Left lobe of liver (tissue), 2 donors: ENCODE measurements at regions not wholly inside any gene's neighbourhood (a gene's known extent, or its start where the extent isn't known, plus 50 kb on each side); places are given as distances from the start of the nearest gene placed in this dataset.
A peak's percentile ranks its signal among the peaks of the same experiment; 100 is the strongest.
"Not testable (repeated sequence)": the region's sequence is repeated elsewhere in the genome, so short reads cannot be mapped to it uniquely, and the experiment has no call there.

Experiments used
- ATAC-seq: fragments of 200-7000 bp; cut with Tn5 transposase; one replicate; pipeline ENCODE4 v1.9.1; 2020; ENCODE audit warnings: mild to moderate bottlenecking, moderate library complexity
- DNase-seq: peaks from one replicate; pipeline ENCODE4 v3.0.0-alpha.2; 2020; ENCODE audit warnings: low spot score
- donor health status: DM: no; HTN: no; CAD: no; lungs with moderate emphysema.
- donor health status: DM: no; HTN: yes; CAD: no.

DNA sequence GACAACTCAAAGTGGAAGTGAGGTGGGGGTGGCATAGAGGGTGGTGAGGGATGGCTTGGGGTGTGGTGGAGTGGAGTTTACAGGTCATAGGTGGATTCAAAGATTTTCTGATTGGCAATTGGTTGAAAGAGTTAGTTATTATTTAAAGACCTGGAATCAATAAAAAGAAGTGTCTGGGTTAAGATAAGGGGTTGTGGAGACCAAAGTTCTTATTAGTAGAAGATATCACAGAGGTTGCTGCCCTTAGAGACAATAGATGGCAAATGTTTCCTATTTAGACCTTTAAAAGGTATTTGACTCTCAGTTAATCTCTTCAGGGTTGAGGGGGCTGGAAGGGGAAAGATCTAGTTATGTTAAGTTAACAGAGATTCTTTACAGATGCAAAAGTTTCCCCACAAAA, 412.3 kb upstream of the TBL1XR1 start:
- no peak for DNase-seq

DNA sequence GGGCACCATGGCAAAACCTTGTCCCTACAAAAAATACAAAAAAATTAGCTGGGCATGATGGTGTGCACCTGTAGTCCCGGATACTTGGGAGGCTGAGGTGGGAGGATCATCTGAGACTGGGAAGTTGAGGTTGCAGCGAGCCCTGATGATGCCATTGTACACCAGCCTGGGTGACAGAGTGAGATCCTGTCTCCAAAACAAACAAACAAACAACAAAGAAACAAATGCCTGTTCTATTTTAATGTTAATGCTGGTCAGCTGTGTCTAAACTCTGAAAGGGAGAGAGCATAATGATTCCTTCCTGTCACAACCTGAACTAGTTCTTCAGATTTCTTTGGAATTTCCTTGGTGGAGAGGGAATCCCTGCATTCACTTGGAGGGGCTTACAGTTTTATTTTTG, 413.0 kb upstream of the TBL1XR1 start:
- DNase-seq (no peak), ATAC-seq (no peak)

More for the DNA sequence above, 412.3 kb upstream of the TBL1XR1 start:
- ATAC-seq: peak; percentile 40

DNA sequence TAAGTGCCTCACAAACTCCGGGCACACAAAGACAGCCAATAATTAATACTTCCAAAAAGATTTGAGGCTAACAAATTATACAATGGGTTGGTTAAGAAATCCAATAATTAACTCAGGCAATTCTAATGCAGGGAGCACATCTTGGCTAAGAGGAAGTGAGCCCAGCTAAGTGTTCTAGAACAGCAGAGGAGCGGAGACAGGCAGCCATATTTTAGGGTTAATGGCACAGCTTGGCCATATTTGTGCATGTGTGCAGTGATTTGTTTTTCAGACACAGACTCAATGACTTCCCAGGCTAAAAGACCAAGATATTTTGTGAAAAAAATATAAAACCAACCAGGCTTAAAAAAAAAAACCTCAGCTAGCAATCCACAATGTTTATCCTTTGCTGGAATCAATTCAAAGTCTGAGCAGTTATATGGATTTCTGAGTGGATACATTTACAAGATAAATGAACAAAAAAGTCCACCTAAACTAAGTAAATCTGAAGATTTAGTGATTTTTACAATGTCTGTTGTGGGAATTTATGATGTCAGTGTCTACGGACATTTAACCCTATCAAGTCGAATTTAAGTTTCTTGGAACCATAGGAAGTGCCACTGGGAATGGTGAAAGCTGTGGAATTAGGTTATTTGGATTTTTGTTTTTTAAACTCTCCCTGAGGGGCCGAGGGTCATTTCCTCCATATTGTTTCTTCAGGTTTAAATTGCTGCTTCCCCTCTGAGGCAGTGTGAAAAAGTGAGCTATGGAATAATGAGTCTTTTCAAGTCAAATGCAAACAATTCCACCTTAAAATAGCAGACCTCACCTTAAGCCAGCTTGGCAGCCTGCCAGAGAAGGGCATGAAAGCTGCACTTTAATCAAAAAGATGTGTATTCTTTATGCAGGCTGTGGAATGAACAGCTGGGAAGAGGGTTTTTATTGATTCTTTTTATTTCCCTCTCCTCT, 413.7 kb upstream of the TBL1XR1 start:
- ATAC-seq (peak; percentile 8), DNase-seq (peak; percentile 70)

DNA sequence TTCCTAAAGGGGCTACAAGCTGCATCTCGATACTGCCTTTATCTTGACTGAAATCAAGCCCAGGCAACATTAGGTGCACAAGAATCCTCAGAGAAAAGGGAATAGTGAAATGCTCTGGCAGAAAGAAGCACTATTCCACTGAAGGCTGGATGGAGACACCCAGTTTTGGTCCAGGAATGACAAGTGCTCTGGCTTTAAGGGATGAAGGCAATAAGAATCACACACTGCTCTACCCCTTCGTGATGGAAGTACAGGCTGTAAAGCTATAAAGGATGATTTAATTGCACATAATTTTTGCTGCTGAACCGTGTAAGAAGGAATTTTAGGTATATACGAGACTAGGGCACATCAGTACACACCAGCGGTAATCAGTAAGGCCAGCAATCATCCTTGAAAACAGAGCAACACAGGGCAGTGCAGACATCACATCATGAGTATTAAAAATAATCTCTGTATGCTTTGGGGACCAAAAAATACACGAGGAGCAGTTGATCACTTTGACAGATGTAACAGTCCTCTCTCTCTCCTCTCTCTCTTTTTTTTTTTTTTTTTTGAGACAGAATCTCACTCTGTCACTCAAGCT, 414.6 kb upstream of the TBL1XR1 start:
- ATAC-seq: no peak
- DNase-seq: no peak

DNA sequence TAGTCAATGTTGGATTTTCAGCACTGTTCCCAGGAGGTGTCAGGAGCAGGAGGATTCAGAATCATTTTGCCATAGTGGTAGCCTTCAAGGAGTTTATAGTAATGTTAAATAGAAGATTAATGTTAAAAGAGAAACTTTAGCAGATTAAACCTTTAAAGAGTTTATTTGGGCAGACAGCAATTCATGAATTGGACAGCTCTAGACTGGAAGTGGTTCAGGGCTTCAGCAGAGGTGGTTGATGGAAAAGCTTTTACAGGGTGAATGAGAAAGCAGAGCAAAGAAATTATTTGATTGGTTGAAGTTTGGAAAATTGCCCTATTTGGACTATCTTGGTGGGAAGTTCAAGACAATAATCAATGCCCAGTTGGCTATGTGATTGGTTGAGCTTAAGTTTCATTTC, 416.6 kb upstream of the TBL1XR1 start:
- DNase-seq: no peak

DNA sequence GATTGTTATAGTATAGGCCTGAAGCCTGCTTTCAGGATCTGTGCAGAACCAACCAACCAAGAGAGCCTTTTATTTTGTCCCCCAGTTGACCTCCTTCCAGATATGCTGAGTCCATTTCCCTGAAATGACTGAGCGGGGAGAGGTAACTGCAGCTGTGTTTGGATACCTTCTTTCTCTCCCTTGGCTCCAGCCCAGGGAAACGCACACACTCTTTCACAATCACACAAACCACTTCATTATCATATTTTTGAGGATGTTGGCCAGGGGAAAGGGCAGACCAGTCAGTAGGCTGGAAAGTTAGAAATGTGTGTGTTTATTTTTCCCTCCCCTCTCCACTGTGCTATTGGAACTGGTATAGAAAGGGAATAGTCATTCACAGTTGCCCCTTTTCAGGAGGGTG, 417.7 kb upstream of the TBL1XR1 start:
- DNase-seq (peak; percentile 94), ATAC-seq (peak; percentile 91)

More for the DNA sequence above, 416.6 kb upstream of the TBL1XR1 start:
- no peak for ATAC-seq

DNA sequence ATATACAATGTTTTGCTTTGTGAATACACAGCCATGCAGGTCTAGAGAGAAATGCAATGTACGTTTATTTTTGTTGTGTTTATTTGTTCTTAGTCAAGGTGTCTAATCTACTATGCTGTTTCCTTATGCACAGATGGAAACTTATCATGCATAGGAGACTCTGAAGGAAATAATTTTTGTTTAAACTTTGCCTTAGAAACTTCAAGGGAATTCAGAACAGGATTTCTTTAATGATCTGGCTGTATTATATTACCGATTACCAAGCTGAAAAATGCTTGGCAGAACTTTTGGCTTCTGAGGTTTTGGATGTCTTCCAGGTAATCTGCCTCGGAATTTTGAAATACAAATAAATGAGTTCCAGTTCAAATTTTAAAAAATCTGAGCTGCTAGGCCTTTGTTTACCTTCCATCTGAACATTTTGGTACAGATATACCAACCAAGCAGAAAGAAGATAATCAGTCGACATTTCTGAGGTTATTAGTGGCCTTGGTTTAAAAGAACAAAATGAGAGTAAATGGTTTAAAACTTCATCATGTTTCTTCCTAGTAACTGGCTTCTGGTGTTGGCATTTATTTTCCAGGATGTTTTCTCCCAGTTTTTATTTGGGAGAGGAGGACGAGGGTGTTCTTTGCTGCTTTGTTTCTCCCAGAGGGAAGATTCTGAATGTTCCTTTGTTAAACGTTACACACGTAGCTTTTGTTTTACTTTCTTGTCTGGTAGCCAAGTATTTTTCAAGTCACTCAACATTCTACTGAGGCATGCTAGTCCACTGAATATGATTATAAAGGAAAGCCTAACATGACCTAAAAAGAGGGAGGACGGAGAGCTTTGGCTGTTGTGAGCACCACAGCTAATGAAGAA, 421.8 kb upstream of the TBL1XR1 start:
- peak; percentile 37 for ATAC-seq

DNA sequence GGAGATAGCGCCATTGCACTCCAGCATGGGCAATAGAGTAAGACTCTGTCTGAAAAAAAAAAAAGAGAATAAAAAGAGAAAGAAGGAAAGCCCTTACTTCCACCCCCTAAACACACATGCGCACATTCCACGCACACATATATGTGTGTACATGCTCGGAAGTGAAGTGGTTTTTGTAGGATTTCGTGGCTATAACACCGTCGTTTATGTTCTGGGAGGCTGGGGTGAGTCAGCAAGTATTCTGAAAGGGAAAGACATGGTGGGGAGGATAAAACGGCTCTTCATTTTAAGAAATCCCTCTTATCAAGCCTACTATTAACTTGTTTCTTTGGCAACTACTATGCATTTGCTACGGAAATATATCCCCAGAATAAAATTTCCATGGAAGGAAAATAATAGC, 422.8 kb upstream of the TBL1XR1 start:
- no peak for ATAC-seq
- DNase-seq: no peak

More for the DNA sequence above, 421.8 kb upstream of the TBL1XR1 start:
- no peak for DNase-seq

DNA sequence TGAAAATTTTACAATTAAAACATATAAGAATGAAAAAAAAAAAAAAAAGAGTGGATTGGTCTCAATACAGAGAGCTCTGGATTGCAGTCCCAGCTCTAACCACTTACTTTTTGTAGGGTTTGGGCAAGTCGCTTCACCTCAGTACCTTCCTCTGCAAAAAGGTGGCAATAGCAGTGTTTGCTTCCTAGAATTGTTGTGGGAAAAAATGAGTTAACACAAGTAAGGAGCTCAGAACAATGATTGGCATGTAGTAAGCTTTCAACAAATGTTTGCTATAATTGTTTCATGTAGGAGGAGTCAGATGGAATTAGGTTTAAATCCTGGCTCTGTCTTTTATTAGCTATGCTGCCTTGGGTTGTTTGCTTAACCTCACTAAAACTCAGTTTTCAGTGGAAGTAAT, 425.2 kb upstream of the TBL1XR1 start:
- ATAC-seq (no peak), DNase-seq (no peak)

DNA sequence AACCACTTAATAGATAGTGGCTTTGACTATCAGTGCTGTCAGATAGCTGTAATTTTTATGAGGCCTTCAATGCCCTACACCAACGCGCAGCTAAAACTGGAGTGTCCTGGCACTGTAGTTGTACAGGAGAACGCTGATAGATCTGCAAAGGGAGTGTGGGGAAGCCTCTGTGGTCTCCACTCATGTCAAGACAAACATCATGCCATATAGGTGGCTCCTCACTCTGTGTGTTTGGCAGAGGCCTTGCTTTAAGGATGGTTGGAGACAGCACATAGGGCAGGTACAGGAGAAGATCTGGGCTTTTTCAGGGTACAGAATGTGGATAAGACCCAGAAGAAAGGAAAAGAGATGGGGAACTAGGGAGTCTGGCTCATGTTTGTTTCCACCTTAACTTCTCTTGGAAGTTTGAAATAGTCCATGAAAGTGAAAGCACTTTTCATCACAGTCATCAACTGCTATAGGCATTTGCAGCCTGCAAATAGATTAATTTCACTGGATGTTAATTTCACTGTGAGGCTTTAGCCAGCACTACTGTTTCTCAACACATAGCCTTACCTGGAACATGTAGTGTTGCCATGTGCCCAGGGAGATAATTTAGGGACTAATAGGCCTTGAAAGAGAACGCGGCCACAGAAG, 425.8 kb upstream of the TBL1XR1 start:
- ATAC-seq: no peak
- no peak for DNase-seq

DNA sequence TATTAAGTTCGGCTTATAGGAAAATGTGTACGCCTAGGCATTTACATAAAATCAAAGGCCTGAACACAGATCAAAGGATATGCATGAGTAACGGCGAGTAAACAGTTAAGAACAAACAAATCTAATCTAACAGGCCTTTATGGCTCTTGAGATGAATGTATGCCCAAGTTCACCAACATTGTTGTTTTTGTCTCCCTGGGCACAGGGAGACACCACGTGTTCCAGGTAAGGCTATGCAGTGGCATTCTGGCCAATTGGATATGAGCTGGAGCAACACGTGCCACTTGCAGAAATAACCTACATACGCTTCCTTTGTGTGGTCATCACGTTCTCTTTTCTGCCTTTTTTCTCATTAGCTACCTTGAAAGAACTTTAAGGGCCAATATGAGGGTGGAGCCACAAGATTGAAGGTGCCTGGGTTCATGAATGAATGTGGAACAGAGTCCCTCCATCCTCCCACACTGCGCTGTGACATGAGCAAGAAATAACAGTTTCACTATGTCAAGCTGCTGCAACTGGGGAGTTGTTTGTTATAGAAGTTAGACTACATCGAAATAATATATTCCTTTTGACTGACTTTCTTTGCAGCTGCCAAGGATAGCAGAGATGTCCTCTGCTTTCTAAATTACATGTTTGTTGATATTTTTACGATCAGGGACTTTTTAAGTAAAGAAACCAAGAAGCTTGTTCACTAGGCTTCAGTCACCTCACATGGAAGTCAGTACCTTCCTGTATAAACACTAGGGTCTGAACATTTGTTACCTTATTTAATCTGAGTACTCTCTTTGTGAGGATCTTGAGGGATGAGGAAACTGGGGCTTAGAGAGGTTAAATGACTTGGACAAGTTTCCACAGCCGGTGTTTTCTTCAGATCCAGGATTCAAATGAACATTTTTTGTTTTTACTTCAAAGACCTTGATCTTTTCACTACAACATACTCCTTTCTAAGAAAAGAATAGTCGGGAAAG, 427.5 kb upstream of the TBL1XR1 start:
- ATAC-seq: no peak

DNA sequence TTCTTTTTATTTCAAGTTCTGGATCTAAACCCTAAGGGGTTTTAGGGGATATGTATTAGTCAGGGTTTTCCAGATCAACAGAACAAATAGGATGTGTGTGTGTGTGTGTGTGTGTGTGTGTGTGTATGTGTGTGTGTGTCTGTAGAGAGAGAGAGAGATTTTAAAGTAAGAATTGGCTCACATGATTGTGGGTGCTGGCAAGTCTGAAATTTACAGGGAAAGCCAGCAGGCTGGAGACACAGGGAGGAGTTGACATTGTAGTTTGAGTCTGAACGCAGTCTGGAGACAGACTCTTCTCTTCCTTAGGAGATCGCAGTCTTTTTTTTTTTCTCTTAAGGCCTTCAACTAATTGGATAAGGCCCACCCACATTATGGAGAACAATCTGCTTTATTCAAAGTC, 428.8 kb upstream of the TBL1XR1 start:
- ATAC-seq: no peak

More for the DNA sequence above, 427.5 kb upstream of the TBL1XR1 start:
- no peak for DNase-seq

DNA sequence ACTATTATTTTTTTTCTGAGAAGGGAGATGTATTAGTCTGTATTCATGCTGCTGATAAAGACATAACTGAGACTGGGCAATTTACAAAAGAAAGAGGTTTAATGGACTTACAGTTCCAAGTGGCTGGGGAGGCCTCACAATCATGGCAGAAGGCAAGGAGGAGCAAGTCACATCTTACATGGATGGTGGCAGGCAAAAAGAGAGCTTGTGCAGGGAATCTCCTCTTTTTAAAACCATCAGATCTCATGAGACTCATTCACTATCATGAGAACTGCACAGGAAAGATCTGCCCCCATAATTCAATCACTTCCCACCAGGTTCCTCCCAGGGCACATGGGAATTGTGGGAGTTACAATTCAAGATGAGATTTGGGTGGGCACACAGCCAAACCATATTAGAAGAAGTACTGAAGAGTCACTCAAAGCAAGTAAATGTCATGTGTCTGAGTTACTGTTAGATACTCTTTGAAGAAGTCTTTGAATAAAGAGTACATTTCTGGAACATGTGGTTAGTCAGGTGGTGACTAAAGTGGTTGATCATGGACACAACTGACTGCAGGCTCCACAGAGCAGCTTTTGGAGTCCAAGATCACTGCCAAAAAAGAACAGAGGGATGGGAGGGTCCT, 430.9 kb upstream of the TBL1XR1 start:
- not testable (repeated sequence) for DNase-seq, ATAC-seq

More for the DNA sequence above, 428.8 kb upstream of the TBL1XR1 start:
- DNase-seq: no peak

DNA sequence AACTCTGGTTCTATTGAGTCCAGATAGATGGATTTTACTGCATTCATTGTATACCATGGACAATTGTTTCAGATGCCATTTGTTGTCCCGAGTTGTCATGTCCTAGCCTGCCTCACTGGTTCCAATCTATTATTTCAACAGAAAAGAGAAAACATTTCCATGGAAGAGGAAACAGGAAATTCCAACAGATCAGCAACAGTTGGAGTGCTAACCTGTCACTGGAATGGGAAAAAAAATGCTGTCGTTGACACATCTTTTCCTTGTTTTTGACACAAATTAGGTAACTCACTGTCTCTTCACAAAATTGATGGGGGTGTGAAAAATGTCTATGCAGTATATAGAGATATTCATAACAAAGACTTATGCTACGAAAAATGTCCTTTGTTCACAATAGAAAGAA, 432.0 kb upstream of the TBL1XR1 start:
- ATAC-seq (no peak), DNase-seq (no peak)

DNA sequence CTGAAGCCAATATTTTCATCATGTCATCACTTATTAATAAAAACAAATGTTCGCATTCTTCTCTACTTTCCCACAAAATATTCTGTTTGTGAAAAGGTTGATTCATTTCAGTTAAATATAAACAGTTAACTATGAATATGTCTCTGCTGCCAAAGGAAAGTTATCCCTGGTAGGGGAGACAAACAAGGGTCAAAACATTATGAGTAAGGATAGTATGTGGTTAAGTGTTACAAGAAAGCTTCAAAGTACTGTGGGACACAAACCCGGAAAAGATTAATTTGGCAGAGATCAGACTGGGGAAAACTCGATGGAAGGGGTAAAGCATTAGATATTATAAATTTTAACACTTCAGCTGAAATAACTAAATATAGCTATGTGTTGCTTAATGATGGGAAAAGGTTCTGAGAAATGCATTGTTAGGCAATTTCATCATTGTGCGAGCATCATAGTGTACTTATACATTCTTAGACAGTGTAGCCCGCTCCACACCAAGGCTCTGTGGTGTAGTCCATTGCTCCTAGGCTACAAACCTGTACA, 436.5 kb upstream of the TBL1XR1 start:
- no peak for DNase-seq
- no peak for ATAC-seq

DNA sequence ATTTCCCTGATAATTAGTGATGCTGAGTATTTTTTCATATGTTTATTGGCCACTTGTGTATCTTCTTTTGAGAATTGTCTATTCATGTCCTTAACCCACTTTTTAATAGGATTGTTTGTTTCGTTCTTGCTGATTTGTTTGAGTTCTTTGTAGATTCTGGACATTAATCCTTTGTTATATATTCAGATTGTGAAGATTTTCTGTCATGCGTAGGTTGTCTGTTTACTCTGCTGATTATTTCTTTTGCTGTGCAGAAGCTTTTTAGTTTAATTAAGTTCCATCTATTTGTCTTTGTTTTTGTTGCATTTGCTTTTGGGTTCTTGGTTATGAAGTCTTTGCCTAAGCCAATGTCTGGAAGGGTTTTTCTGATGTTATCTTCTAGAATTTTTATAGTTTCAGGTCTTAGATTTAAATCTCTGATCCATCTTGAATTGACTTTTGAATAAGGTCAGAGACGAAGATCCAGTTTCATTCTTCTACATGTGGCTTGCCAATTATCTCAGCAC, 438.4 kb upstream of the TBL1XR1 start:
- not testable (repeated sequence) for ATAC-seq

DNA sequence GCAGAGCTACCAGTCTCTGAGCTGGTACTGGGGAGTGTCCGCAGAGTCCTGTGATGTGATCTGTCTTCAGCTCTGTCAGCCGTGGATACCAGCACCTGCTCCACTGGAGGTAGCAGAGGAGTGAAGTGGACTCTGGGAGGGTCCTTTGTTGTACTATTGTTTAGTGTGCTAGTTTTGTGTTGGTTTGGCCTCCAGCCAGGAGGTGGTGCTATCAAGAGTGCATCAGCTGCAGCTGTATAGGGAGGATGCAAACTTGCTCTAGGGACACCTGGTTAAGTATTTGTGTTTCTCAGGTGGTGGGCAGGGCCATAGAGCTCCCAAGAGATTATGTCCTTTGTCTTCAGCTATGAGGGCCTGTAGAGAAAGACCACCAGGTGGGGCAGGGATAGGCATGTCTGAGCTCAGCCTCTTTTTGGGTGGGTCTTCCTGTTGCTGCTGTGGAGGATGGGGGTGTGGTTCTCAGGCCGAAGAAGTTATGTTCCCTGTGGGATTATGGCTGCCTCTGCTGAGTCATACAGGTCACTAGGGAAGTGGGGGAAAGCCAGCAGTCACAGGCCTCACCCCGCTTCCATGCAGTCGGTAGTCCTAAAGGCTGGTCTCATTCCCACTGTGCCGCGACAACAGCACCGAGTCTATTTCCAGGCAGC, 443.2 kb upstream of the TBL1XR1 start:
- ATAC-seq (no peak), DNase-seq (no peak)

More for the DNA sequence above, 438.4 kb upstream of the TBL1XR1 start:
- DNase-seq: not testable (repeated sequence)

DNA sequence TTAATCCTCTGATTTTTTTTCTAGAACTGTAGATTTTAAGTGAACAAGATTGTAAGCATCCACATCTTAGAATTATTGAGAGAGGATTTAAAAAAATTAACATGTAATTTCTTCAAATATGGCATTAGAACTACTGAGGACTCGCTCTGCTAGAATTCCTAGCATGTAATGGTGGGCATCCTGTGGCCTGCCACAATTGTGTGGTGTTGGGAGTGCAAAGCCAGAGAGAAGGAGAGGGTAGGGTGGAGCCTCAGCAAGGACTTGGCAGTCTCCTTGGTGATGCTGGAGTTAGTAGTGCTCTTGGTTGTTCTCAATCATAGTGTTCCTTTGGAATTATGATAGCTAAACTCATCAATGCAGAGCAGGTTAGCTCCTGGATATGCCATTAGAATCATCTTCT, 443.9 kb upstream of the TBL1XR1 start:
- DNase-seq: no peak
- no peak for ATAC-seq
